CD14-positive monocyte (primary cell): ENCODE measurements at regions not wholly inside any gene's neighbourhood (a gene's known extent, or its start where the extent isn't known, plus 50 kb on each side); places are given as distances from the start of the nearest gene placed in this dataset.

Experiments used
- DNase-seq, 3 donors: peaks; one replicate each; pipeline ENCODE4 v3.0.0-alpha.2; 2011 to 2022
- H2AFZ ChIP-seq: 2 replicates; pipeline ENCODE4 v1.6.0; 2012; ENCODE audit warnings: mild to moderate bottlenecking, low read depth, low read length, inconsistent platforms; ENCODE audit not compliant: insufficient read depth, poor library complexity, severe bottlenecking
- H3K27ac ChIP-seq, 2 donors: 1 replicate in 1 of 2; 2 replicates in 1 of 2; pipeline ENCODE4 v1.5.1; 2012 to 2013; ENCODE audit warnings: low read length in 2 of 2, control low read depth in 1 of 2, inconsistent platforms in 1 of 2, low read depth in 1 of 2, mild to moderate bottlenecking in 1 of 2
- H3K27me3 ChIP-seq, 2 donors: one replicate each; pipeline versions ENCODE4 v1.6.0 to v1.6.1; 2011 to 2013; ENCODE audit warnings: low read length in 2 of 2; ENCODE audit not compliant: control insufficient read depth in 2 of 2, insufficient read depth in 2 of 2
- H3K36me3 ChIP-seq, 2 donors: replicated peaks in 1 of 2; 1 replicate in 1 of 2; 2 replicates in 1 of 2; pipeline versions ENCODE4 v1.5.1 to v1.6.1; 2012 to 2013; ENCODE audit warnings: low read length in 2 of 2, control low read depth in 1 of 2, inconsistent platforms in 1 of 2, mild to moderate bottlenecking in 1 of 2; ENCODE audit not compliant: insufficient read depth in 2 of 2, control insufficient read depth in 1 of 2
- H3K4me1 ChIP-seq, 2 donors: 1 replicate in 1 of 2; 2 replicates in 1 of 2; pipeline versions ENCODE4 v1.5.1 to v1.6.1; 2012 to 2013; ENCODE audit warnings: low read length in 2 of 2, control low read depth in 1 of 2, inconsistent platforms in 1 of 2, mild to moderate bottlenecking in 1 of 2, moderate library complexity in 1 of 2; ENCODE audit not compliant: insufficient read depth in 2 of 2, control insufficient read depth in 1 of 2
- H3K4me2 ChIP-seq: replicated peaks from 2 replicates; pipeline ENCODE3; 2012; ENCODE audit warnings: low read length, moderate library complexity, mild to moderate bottlenecking; ENCODE audit not compliant: poor library complexity, severe bottlenecking; ENCODE audit errors: extremely low read depth
- H3K4me3 ChIP-seq, 3 experiments: fragments of 200-600 bp in 1 of 3; sonication (generic) in 1 of 3; replicated peaks in 1 of 3; 1 replicate in 2 of 3; 2 replicates in 1 of 3; pipeline ENCODE4 v1.5.1; 2011 to 2013; ENCODE audit warnings: low read length in 3 of 3, mild to moderate bottlenecking in 3 of 3, control low read depth in 2 of 3, low read depth in 2 of 3, inconsistent platforms in 1 of 3, moderate library complexity in 1 of 3
- H3K79me2 ChIP-seq: 2 replicates; pipeline ENCODE4 v1.6.0; 2012; ENCODE audit warnings: mild to moderate bottlenecking, control low read depth, inconsistent platforms, low read length, moderate library complexity; ENCODE audit not compliant: insufficient read depth
- H3K9ac ChIP-seq: 2 replicates; pipeline ENCODE4 v1.6.0; 2017; ENCODE audit warnings: low read length, mild to moderate bottlenecking; ENCODE audit not compliant: insufficient read depth, poor library complexity, severe bottlenecking
- H3K9me3 ChIP-seq, 2 donors: replicated peaks in 1 of 2; 1 replicate in 1 of 2; 2 replicates in 1 of 2; pipeline versions ENCODE4 v1.5.1 to v1.6.1; 2012 to 2013; ENCODE audit warnings: low read length in 2 of 2, control low read depth in 1 of 2; ENCODE audit not compliant: control insufficient read depth in 1 of 2, insufficient read depth in 1 of 2
- H4K20me1 ChIP-seq: 2 replicates; pipeline ENCODE4 v1.6.0; 2012; ENCODE audit warnings: mild to moderate bottlenecking, low read length, control low read depth, moderate library complexity; ENCODE audit not compliant: insufficient read depth
- H3K27ac Mint-ChIP-seq, 7 donors: one replicate each; pipeline ENCODE4 v1.8.0; 2020; ENCODE audit warnings: mild to moderate bottlenecking in 7 of 7, mixed read lengths in 7 of 7, moderate library complexity in 6 of 7, inconsistent platforms in 2 of 7
- H3K27me3 Mint-ChIP-seq, 3 donors: one replicate each; pipeline ENCODE4 v1.8.0; 2021 to 2022; ENCODE audit warnings: low read depth in 3 of 3, mild to moderate bottlenecking in 3 of 3, mixed read lengths in 3 of 3, moderate library complexity in 3 of 3, inconsistent platforms in 1 of 3
- H3K36me3 Mint-ChIP-seq, 2 donors: one replicate each; pipeline ENCODE4 v1.8.0; 2020; ENCODE audit warnings: mixed read lengths in 2 of 2, inconsistent platforms in 1 of 2, mild to moderate bottlenecking in 1 of 2
- H3K4me1 Mint-ChIP-seq: one replicate; pipeline ENCODE4 v1.8.0; 2020; ENCODE audit warnings: mild to moderate bottlenecking, mixed read lengths
- H3K4me3 Mint-ChIP-seq, 2 donors: one replicate each; pipeline ENCODE4 v1.8.0; 2020; ENCODE audit warnings: mild to moderate bottlenecking in 2 of 2, mixed read lengths in 2 of 2, moderate library complexity in 1 of 2
- H3K9me3 Mint-ChIP-seq, 7 donors: one replicate each; pipeline ENCODE4 v1.8.0; 2020 to 2022; ENCODE audit warnings: mixed read lengths in 7 of 7, mild to moderate bottlenecking in 6 of 7, moderate library complexity in 6 of 7, inconsistent platforms in 2 of 7
- CTCF ChIP-seq: fragments of 200-600 bp; IDR thresholded peaks from one replicate; pipeline ENCODE4 v1.8.0; 2022; ENCODE audit warnings: antibody characterized with exemption, mild to moderate bottlenecking
- WGBS: methylation state at CpG from one replicate; pipeline ENCODE4 v1.1.5; 2013; ENCODE audit warnings: missing lambda C conversion rate; ENCODE audit not compliant: insufficient coverage; 5-methylcytosine and 5-hydroxymethylcytosine counted together
- intact Hi-C, 2 donors: fragments of 100-400 bp; cut with micrococcal nuclease; formaldehyde crosslinking; loops; one replicate each; pipeline versions ENCODE4 v1.15.0 to v1.15.1; 2023

GRCh38 chr2:175574069-175574468, 392.6 kb upstream of the ATP5MC3 start:
- Mint-ChIP-seq H3K9me3 (peaks cover 0 to 4% (median 0%) of the 10 kb centered on the region in 7 donors), H3K27me3 (no peaks in the 10 kb centered on the region), H3K4me1 (peaks cover 15% of the 10 kb centered on the region), H3K36me3 (peaks cover 0 to 3% of the 10 kb centered on the region in 2 donors), H3K4me3 (no peak overlapping the region), H3K27ac (peak overlapping the region in 1 of 7 donors; percentile 12)
- no peak for DNase-seq
- Histone ChIP-seq H3K9ac (no peak overlapping the region), H3K36me3 (no peaks in the 10 kb centered on the region), H3K4me2 (no peak overlapping the region), H3K4me1 (peaks cover 4 to 5% of the 10 kb centered on the region in 2 donors), H3K27ac (no peak overlapping the region), H2AFZ (no peak overlapping the region), H3K4me3 (no peak overlapping the region), H3K27me3 (no peaks in the 10 kb centered on the region), H4K20me1 (no peaks in the 10 kb centered on the region), H3K79me2 (no peaks in the 10 kb centered on the region), H3K9me3 (no peaks in the 10 kb centered on the region)
- 96% methylated on average over 3 of the region's 3 CpGs for WGBS
- TF ChIP-seq CTCF = no peak
- intact Hi-C loops = no loop called here

GRCh38 chr2:175571078-175571653, 389.7 kb upstream of the ATP5MC3 start:
- Mint-ChIP-seq H3K36me3 (no peaks in the 10 kb centered on the region), H3K27me3 (no peaks in the 10 kb centered on the region), H3K4me3 (no peak overlapping the region), H3K9me3 (no peaks in the 10 kb centered on the region), H3K27ac (no peak overlapping the region), H3K4me1 (peaks cover 15% of the 10 kb centered on the region)
- H3K9me3 ChIP-seq = no peaks in the 10 kb centered on the region
- intact Hi-C loops = no loop called here
- no peak overlapping the region for H3K4me3 ChIP-seq
- no peak overlapping the region for H2AFZ ChIP-seq
- H3K36me3 ChIP-seq = no peaks in the 10 kb centered on the region
- no peak overlapping the region for H3K9ac ChIP-seq
- H3K4me2 ChIP-seq = no peak overlapping the region
- H3K27me3 ChIP-seq = no peaks in the 10 kb centered on the region
- no peaks in the 10 kb centered on the region for H3K4me1 ChIP-seq
- no peaks in the 10 kb centered on the region for H3K79me2 ChIP-seq
- H3K27ac ChIP-seq = no peak overlapping the region
- no peaks in the 10 kb centered on the region for H4K20me1 ChIP-seq
- 67% methylated on average over 1 of the region's 4 CpGs for WGBS
- no peak for TF ChIP-seq CTCF
- DNase-seq = no peak
